ENCODE measurements at regions not wholly inside any gene's neighbourhood (a gene's known extent, or its start where the extent isn't known, plus 50 kb on each side); places are given as distances from the start of the nearest gene placed in this dataset.

DNA sequence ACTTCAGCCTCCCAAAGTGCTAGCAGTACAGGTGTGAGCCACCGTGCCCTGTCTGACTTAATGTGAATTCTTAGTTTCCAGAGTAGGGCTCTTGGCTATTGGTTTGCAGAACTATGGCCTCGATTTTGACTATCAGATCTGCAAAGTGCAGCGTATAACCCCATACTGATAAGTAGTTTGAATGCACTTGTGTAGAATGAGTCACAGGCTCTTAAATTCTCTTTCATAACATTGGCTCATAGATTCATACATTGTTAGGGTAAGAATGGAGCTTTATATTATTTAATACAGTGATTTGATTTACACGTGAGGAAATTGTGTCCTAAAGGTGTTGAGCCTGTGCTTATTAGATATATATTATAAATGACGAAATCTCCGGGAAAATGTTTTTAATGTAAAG is 109.9 kb downstream of the ZPLD1 start:
- no peak overlapping the region for H3K4me3 ChIP-seq (ENCODE audit: low read length)
- no peak for DNase-seq (ENCODE audit: low read depth)

DNA sequence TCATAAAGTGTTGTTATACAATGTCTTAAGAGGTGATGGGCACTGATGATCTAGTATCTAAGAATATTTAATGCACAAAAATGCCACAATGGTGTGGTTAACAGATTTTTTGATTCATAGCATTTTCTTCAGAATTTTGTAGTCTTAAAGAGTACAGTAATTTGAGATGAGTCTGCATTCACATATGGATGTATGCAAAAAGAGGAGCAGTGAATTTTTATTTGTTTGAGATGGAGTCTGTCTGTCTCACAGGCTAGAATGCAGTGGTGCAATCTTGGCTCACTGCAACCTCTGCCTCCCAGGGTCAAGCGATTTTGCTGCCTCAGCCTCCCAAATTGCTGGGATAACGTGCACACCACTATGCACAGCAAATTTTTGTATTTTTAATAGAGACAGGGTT is 110.5 kb downstream of the ZPLD1 start:
- DNase-seq (ENCODE audit: low read depth): no peak
- H3K4me3 ChIP-seq (ENCODE audit: low read length): no peak overlapping the region
- TF ChIP-seq, protein P1, sequence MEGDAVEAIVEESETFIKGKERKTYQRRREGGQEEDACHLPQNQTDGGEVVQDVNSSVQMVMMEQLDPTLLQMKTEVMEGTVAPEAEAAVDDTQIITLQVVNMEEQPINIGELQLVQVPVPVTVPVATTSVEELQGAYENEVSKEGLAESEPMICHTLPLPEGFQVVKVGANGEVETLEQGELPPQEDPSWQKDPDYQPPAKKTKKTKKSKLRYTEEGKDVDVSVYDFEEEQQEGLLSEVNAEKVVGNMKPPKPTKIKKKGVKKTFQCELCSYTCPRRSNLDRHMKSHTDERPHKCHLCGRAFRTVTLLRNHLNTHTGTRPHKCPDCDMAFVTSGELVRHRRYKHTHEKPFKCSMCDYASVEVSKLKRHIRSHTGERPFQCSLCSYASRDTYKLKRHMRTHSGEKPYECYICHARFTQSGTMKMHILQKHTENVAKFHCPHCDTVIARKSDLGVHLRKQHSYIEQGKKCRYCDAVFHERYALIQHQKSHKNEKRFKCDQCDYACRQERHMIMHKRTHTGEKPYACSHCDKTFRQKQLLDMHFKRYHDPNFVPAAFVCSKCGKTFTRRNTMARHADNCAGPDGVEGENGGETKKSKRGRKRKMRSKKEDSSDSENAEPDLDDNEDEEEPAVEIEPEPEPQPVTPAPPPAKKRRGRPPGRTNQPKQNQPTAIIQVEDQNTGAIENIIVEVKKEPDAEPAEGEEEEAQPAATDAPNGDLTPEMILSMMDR (conservative IDR thresholded peaks at IDR 0.05; ENCODE audit: low read length): no peak

More for the DNA sequence above, 109.9 kb downstream of the ZPLD1 start:
- TF ChIP-seq, protein P1 (conservative IDR thresholded peaks at IDR 0.05; ENCODE audit: low read length): no peak

DNA sequence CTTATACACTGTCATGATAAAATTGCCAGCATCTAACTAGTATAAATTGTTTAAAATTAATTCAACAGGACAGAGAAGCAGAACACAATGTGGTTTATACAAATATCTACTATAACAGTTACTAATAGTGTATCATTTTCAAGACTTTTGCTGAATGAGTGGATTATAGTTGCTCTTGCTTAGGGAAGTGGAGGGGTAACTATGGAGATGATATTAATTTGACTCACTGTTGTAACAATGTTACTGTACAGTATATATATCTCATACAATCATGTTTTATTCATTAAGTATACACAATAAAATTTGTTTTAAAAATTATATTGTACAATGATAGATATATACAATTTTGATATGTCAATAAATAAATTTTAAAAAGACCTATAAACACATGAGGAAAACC is 119.1 kb downstream of the ZPLD1 start:
- H3K4me3 ChIP-seq (ENCODE audit: low read length): no peak overlapping the region
- TF ChIP-seq, protein P1 (conservative IDR thresholded peaks at IDR 0.05; ENCODE audit: low read length): no peak
- DNase-seq (ENCODE audit: low read depth): no peak

DNA sequence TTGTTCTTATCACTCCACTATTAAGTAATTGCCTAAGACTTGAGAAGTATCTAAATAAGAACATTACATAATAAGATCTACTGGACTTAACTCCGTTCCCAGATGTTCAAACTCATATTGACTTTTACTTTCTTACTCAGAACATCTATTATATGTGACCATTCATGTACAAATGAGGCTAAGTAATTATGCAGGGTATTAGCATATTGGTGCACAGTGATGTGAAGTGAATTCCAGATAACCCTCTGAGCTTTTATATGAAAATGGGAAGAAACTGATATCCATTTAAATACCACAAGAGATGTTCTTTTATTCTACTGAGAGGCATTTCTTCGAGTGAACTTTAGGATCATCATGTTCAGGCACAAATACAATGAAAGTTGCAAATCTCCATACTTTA is 135.7 kb downstream of the ZPLD1 start:
- DNase-seq (ENCODE audit: low read depth): no peak
- H3K4me3 ChIP-seq (ENCODE audit: low read length): no peak overlapping the region
- TF ChIP-seq, protein P1 (conservative IDR thresholded peaks at IDR 0.05; ENCODE audit: low read length): no peak

DNA sequence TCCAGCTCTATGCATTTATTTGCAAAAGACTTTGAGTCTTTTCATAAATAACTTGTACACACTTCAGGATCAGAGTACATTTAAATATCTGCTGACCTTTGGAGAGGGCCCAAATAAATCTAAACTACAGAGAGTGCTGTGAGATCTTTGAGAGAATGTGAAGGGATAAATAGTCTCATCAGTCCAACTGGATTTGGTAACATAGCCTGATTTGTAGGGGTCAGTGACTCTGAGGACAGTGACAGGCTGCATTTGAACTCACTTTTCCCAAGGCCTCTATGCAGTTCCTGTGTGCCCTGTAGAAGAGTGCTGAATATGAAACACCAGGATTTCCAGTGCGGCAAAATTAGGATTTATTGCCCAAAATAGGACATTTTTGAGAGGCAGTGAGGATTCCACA is 136.2 kb downstream of the ZPLD1 start:
- DNase-seq (ENCODE audit: low read depth): no peak
- H3K4me3 ChIP-seq (ENCODE audit: low read length): no peak overlapping the region
- TF ChIP-seq, protein P1 (conservative IDR thresholded peaks at IDR 0.05; ENCODE audit: low read length): no peak

DNA sequence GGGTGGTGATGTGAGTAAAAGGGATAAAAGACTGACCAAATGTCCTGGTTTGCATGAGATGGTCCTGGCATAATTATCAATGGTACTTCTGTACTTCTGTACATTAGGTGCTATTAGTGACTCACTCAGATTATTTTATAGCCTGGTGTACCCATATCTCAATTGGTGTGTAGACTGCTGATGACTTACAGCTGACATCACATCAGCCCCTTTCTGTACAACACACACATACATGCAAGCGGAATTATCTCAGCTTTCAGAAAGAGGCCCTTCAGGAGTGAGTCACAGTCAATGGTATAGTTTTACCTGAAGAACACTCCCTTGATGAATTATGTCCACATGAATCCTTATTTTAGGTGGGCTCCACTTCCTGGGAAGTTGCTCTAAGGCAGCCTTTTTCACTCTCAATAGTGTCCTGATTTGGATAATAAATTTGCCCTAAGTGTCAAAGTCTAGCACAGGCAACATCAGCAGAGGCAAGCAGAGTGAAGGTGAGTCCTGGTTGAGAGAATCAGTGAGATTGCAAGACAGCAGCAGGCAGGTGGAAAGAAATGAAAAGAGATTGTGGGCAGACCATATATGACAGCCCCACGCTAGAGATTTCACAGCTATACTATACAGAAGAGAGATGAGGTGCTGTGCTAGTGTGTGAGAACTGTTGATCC is 137.0 kb downstream of the ZPLD1 start:
- TF ChIP-seq, protein P1 (conservative IDR thresholded peaks at IDR 0.05; ENCODE audit: low read length): no peak
- DNase-seq (ENCODE audit: low read depth): no peak

DNA sequence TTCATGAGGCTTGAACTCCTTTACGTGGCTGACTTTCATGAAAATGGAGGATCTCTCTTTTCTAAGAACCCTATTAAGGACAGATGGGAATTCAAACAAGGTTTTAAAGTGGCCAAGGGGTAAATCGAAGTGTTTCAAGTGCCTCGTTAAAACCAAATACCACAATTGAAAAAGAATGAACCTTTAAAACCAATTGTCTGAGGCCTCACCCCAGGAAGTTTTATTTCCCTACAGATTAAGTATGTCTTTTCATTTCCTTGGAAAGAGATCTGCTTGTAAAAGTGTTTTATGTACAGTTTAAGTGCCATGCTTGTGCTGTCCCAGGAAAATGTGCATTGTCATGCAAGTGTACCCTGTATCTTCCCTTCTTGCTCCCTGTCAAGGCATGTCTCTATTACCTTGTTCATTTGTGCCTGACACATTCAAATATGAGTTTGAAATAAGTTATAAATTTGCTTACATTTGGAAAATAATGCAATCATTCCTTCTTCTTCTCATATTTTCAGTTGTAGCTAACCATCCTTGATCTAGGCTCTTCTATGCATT is 138.7 kb downstream of the ZPLD1 start:
- H3K4me3 ChIP-seq (ENCODE audit: low read length): no peak overlapping the region
- TF ChIP-seq, protein P1 (conservative IDR thresholded peaks at IDR 0.05; ENCODE audit: low read length): no peak

More for the DNA sequence above, 137.0 kb downstream of the ZPLD1 start:
- H3K4me3 ChIP-seq (ENCODE audit: low read length): no peak overlapping the region

More for the DNA sequence above, 138.7 kb downstream of the ZPLD1 start:
- DNase-seq (ENCODE audit: low read depth): no peak
